CMK (cell line): ENCODE measurements at regions not wholly inside any gene's neighbourhood (a gene's known extent, or its start where the extent isn't known, plus 50 kb on each side); places are given as distances from the start of the nearest gene placed in this dataset.
"Not testable (repeated sequence)": the region's sequence is repeated elsewhere in the genome, so short reads cannot be mapped to it uniquely, and the experiment has no call there.

ENCODE experiments used
- DNase-seq: peaks from one replicate; pipeline ENCODE4 v3.0.0-alpha.2; 2010; ENCODE audit warnings: low read depth

DNA sequence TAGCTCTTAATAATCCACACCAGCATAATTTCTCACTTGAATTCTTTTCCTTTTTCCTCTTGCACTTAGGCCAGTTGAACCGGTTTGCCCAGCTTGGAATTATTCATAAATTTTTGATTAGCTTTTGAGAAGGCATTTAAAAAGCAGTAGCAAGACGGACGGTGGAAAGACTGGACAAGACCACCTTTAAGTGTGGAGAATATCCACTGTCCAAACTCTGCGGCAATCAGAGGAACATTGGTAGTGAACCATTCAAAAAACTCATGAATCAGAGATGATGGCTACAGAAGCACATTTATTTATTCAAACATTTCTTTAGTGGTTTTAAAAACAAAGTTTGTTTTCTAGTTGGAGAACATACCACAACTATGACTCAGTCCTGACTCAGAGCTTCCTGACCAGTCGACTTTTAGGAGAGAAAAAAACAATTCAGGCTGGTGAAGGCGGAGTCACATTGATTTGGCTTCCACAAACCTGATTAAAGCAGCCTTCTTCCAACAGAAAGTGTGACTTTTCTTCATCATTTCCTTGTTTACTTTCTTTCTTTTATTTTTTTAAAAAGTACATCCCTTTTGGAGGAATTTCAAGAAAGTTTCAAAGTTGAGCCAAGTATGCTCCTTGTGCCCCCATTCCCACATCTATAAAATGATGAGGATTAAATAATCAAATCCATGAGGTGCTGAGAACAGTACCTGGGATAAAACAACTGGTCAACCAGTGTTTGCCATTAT is 128.8 kb downstream of the ADSS2 start:
- no peak for DNase-seq

DNA sequence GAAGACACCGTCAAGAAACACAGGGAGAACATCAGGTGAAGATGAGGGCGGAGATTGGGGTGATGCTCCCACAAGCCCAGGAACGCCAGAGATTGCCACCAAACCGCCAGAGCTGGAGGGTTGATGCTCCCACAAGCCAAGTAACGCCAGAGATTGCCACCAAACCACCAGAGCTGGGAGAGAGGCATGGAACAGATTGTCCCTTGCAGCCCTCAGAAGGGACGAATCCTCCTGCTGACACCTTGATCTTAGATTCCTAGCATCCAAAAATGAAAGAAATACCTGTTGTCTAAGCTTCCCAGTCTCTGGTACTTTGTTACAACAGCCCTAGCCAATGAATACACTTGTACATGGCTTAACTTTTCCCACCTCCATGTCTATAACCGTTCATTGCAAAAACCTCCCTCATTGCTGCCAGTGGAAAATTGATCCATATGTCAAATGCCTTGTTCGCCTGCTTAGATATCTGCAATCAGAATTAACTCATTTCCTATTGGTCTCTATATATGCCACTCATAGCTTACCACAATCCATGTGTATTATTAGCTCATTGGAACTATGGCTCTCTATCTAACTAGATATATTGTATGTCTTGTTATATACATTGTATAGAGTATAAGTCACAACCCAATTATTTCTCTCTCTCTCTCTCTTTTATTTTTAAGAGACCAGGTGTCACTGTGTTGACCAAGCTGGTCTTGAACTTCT is 127.4 kb downstream of the ADSS2 start:
- no peak for DNase-seq

DNA sequence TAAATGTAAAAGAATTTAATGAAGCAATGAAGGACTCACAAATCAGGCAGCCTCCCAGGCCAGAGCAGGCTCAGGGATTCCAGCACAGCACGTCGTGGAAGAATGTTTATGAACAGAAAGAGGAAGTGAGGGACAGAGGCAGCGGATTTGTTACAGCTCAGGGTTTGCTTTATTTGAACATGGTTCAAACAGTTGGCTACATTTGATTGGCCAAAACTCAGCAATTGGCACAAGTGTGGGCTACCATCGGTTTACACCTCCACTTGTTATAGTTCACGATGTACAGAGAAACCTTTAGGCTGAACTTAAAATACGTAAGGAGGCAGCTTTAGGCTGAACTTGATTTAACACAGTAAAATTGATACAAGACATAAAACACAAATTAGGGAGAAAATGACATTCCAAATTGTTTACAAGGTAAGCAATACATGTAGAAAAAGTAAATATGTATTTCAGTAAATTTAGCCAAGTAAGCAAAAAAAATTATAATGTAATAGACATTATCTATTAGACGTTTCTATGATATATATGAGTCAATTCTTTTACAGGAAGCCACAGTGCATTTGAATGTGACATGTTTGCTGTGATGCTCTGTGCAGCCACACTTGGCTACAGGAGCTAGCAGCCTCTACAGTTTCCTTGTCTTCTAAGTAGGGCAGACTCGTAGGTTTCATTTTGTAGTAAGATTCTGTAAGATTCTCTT is 126.5 kb downstream of the ADSS2 start:
- DNase-seq: no peak

DNA sequence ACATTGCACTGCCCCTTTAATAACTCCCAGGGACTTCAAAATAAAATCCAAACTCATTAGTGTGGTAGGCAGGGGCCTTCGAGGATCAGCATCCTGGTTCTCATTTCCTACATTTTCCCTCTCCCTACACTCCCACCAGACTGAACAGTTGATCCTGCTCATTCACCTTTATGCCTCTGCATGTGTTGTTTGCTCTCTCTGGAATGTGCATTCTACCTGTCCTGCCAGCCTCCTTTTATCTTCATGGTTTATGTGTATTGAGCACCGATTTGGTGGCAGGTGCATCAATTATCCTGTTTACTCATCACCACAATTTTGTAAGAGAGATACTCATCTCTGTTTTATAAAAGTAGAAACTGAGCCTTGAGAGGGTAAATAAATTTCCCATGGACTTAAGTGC is 125.0 kb downstream of the ADSS2 start:
- no peak for DNase-seq

DNA sequence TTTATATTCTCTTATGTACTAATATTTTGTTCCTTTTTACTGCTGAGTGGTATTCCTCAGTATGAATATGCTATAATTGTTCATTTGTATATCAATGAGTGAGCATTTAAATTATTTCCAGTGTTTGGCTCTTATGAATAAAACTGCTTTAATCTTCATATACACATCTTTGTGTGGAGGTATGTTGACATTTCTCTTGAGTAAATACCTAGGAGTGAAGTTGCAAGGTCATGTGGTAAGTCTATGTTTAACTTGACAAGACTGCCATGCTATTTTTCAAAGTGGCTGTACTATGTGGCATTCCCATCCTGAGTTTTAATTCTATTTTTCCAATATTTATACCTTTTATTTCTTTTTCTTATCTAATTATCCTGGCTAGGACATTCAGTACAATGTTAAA is 124.2 kb downstream of the ADSS2 start:
- DNase-seq: no peak

DNA sequence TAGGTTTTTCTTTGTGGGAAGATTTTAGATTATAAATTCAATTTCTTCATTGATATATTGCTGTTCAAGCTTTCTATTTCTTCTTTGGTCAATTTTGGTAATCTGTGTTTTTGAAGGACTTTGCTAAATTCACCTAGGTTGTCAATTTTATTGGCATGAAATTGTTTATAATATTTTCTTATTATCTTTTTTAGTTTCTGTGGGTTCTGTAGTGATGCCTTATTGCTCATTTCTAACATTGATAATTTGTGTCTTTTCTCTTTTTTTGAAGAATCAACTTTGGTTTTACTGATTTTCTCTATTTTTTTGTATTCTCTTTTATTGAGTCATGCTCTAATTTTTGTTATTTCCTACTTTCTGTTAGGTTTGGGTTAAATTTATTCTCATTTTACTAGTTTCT is 123.2 kb downstream of the ADSS2 start:
- DNase-seq: no peak

DNA sequence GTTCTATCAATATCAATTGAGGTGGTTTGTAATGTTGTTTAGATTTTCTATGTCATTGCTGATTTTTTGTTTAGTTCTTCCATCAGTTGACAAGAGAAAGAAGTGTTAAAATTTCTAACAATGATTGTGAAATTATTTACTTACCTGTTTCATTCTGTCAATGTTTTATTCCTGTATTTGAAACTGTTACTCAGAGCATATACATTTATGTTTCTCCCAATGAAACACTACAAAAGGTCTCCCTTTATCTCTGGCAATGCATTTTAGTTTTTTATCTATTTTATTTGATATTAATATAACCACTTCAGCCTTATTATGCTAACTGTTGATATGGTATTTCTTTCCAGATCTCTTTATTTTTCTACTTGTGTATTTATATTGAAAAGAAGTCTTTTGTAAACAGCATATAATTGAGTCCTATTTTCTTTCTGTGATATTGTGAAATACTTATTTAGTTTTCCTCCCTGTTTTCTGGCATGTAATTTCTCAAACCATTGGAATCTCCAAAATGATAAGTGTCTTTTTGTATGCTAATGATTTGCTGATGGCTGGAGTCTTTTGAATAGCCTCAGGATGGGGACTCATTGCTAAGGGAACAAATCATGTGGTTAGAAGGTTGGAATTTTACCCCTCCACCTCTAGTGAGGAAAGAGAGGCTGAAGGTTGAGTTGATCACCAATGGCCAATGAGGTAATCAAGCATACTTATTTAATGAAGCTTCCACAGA is 122.0 kb downstream of the ADSS2 start:
- no peak for DNase-seq

DNA sequence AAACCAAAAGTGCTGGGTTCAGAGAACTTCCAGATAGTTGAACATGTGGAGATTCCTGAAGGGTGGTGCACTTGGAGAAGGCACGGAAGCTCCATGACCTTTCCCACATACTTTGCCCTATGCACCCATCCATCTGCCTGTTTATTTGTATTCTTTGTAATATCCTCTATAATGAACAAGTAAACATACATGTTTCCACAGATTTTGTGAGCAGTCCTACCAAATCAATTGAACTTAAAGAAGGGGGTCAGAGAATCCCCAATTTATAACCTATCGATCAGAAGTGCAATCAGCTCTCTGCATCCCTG is 121.4 kb downstream of the ADSS2 start:
- no peak for DNase-seq

DNA sequence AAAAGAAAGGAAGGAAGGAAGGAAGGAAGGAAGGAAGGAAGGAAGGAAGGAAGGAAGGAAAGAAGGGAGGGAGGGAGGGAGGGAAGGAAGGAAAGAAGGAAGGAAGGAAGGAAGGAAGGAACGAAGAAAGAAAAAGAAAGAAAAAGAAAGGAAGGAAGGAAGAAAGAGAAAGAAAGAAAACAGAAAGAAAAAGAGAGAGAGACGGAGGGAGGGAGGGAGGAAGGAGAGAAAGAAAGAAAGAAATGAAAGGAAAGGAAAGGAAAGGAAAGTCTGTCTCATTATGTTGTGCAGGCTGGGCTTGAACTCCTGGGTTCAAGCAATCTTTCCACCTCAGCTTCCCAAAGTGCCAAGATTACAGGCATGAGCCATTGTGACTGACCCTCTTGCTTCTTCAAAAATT is 118.9 kb downstream of the ADSS2 start:
- not testable (repeated sequence) for DNase-seq

DNA sequence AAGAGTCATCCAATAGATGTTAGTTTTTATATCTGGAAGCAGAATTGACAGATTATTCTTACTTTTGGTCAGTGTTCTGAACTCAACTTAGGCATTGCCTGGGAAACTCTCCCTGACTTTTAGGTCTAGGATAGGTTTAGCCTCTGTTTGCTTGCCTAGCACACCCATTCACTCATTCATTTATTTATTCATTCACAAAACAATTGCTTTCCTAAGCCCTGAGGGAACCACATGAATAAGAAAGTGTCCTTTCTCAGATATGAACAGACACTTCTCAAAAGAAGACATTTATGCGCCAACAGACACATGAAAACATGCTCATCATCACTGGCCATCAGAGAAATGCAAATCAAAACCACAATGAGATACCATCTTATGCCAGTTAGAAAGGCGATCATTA is 117.4 kb downstream of the ADSS2 start:
- DNase-seq: not testable (repeated sequence)

DNA sequence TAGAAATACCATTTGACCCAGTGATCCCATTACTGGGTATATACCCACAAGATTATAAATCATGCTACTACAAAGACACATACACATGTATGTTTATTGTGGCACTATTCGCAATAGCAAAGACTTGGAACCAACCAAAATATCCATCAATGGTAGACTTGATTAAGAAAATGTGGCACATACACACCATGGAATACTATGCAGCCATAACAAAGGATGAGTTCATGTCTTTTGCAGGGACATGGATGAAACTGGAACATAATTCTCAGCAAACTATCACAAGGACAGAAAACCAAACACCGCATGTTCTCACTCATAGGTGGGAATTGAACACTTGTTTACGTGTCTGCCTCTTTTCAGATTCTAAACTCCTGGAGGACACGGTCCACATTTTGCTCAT is 116.9 kb downstream of the ADSS2 start:
- DNase-seq: not testable (repeated sequence)

DNA sequence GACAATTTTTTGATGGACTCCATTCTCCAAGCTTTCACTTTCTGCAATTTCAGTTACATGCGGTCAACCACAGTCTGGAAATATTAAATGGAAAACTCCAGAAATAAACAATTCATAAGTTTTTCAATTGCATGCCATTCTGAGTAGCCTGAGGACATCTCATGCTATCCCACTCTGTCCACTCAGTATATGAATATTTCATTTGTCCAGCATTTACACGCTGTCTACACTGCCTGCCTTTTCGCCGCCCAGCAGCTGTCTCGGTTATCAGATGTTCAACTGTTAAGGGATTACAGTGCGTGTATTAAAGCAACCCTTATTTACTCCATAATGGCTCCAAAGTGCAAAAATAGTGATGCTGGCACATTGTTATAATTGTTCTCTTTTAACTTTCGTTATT is 116.3 kb downstream of the ADSS2 start:
- DNase-seq: no peak

DNA sequence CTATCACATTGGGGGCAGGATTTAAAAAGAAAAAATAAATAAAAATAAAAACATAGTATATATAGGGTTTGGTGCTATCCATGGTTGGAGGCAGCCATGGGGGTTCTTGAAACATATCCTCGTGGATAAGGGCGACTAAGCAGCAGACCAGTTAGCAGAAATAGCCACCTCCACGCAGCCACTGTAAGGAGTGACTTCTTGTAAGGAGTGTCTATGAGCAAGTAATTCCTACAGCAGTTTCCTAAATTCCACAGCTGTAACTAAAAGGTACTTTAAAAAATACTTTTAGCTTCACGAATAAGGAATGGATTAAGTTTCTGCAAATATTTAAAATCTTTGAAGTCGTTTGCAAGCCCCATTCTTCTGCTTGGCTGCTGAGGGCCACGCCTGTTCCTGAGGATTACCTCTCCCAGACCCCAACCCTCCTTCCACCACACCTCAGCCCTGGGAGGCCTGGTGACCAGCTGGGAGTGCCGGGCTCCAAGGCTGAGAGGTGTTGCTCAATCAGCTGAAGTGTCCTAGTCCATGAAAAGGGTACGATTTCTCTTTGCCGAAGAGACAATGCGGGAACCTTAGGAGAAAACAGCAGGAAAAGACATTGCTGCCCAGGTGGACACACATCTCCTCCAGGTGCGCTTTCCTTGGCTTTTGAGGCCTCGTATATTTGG is 115.3 kb downstream of the ADSS2 start:
- DNase-seq: no peak

DNA sequence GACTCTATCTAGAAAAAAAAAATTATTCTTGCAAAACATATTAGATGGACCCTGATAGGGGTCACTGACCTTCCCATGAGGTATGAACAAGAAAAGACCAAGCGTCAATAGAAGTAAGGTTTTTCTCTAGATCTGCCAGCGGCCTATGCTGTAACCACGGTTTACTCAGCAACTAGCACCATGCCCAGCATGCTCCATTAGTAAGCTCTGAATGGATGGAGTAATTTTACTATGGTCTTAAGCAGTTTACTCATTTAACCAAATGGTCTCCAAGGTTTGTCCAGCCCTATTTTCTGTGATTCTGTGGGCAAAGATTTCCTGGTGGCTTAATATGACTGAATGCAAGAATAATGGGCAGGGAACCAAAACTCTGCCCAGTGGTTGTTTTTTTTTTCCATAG is 113.9 kb downstream of the ADSS2 start:
- DNase-seq: no peak

DNA sequence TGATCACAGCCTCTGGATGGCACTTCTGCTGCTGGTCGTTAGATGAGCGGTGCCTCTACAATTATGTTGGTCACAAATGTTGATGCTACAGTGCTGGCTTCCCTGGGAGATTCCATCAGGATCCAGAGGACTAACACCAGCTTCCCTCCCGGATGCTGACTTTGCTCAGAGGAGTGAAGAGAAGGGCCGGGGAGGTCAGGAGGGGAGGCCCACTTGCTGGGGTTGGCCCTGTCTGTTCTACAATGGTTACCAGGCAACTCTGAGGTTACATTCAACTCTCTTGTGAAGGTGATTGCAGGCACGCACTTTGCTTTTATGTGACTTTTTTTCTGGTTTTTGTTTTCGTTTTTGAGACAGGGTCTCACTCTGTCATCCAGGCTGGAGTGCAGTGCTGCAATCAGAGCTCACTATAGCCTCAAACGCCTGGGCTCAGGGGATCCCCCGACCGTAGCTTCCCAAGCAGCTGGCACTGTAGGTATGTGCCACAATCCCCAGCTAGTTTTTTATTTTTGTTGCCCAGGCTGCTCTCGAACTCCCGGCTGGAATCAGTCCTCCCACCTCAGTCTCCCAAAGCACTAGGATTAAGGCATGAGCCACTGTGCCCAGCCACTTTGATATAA is 112.5 kb downstream of the ADSS2 start:
- DNase-seq: no peak

DNA sequence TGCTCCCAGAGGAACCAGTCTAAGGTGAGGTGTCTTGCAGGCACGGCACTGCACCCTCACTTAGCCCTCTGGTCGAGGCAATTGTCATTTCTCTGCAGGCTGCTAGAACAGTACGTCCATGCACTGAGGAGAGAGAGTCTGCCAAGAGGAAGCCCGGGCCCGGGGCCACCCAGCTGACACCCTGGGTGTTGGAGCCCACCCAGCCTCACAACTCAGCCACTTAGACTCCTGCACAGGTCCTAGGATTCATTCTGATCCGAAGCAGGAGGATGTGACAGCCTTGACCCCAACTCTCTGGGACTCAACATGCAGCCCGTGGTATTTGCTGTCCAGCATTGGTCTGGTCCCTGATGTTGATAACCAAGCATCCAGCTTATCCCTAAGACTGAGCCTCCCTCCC is 111.9 kb downstream of the ADSS2 start:
- DNase-seq: no peak

DNA sequence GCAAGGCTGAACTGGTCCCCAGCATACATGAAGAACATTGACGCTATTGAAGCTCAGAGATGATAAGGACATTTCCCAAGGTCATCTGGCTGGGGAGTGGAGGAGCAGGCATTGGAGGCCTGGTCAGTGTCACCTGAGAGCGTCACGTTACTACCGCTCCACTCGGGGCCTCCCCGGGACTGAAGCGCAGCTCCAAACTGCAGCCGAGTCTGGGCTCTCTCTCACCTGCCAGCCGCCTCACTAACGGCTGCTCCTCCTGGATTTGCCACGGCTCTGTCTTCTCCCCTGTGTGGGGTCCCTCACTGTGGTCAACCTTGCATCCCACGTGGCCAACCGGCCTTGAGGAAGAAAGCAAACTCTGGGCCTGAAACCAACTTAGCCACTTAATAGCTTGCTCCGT is 111.3 kb downstream of the ADSS2 start:
- no peak for DNase-seq

DNA sequence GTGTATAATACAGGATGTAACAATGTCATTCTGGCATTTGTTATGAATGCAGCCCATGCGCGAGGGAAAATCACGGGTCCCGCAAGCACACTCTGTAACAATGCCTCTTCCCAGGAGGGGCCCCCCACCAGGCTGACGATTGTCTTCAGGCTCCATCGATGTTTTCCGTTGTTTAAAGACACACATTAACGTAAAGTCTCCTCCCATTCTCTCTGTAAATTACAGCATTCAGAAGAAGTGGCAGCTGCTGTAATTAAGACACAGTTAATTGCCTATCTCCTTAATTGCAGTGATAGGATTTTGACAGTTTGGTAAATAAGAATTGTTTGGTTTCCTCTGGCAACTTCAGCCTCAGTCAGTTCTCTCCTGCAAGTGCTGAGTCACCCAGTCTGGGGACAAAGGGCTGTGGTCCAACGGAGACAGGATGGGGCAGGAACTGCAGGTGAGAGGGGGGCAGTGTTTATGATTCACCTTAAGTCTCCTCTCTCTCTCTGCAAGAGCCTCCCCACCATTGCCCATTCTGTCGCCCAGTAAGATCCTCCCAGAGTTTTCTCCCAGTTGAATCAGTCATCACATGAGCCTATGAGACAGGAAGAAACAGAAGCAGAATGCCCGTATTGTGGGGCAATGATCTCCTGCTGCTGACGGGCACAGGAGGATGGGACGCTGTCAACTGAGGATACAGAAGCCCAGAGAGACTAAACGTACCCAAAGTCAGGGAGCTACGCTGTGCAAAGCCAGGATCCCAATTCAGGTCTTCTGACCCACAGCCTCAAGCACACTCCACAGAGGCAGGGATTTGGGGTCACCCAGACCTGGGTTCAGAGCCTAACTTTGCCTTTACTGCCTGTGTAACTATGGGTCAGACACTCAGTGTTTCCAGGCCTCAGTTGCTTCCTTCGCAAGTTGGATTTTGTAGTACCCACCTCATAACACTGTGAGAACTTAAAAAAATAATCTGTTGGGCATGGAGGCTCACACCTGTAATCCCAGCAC is 110.0 kb downstream of the ADSS2 start:
- DNase-seq: no peak

DNA sequence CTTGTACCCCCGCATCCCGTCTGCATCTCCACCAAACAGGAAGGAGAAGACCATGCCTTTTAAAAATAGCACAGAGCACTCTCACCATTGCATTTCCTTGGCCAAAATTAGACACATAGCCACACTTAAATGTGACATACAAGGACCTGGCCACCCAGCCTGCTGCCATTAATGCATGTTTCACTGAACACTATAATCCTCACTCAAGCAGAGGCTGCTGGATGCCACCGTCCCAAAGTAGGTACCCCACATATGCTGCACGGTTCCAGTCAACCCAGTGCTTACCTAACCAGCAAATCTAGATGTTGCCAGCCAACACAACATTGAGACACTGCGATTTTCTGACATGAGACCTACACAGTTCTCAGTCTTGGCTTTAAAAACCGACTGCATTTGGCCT is 107.7 kb downstream of the ADSS2 start:
- no peak for DNase-seq

DNA sequence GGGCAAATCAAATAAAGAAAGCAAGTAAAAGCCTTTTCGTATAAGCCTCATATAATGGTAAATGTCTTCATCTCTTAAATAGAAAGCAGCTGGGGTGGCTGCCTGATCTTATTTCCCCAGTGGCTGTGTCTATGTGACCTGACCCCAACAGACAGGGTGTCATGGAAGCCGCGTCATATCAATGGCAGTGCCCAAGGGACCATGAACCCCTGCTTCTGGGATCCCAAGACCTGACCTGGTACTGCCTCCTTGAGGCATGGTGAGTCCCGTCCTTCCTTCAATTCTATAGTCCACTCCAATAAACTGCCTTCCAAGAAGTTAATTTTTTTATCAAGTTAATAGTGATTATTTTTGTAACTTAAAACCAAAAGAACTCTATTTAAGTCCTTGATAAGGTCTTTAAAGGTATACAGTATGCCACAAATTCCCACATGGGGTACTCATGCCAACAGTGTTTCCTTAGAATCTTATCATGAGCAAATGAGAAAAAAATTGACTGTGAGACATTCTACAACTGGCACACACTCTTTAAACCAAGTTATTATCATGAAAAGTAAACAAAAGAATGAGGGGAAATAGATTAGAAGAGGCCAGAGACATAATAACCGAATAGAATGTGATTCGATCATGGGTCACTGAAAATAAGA is 104.6 kb downstream of the ADSS2 start:
- DNase-seq: no peak
